GM03348 (cell line): ENCODE measurements at regions not wholly inside any gene's neighbourhood (a gene's known extent, or its start where the extent isn't known, plus 50 kb on each side); places are given as distances from the start of the nearest gene placed in this dataset.
A peak's percentile ranks its signal among the peaks of the same experiment; 100 is the strongest.
"Not testable (repeated sequence)": the region's sequence is repeated elsewhere in the genome, so short reads cannot be mapped to it uniquely, and the experiment has no call there.

Experiments used
- DNase-seq: peaks from one replicate; pipeline ENCODE4 v3.0.0; 2012; ENCODE audit warnings: low spot score

- DNase-seq: peak; percentile 64
Observed at GRCh38 chr5:42949348-42950115, 90.6 kb downstream of the ANXA2R start.

DNA sequence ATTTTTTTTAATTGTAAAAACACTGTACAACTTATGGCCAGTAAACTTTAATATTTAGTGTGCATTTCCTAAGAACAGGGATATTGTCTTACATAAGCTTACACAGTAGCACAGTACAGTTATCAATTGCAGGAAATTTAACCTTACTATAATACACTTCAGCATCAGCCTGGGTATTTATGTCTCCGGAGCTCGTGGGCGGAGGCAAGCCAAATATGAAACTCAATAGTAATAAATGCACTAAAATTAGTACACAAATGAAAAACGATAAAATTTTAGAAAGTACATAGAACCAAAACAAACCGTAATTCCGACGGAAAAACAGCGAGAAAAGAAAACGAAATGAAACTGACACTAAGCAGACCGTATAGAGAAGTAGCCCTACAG is 91.2 kb downstream of the ANXA2R start:
- DNase-seq: no peak

- peak; percentile 86 for DNase-seq
Observed at GRCh38 chr5:42944989-42945388, 95.1 kb downstream of the ANXA2R start.

DNA sequence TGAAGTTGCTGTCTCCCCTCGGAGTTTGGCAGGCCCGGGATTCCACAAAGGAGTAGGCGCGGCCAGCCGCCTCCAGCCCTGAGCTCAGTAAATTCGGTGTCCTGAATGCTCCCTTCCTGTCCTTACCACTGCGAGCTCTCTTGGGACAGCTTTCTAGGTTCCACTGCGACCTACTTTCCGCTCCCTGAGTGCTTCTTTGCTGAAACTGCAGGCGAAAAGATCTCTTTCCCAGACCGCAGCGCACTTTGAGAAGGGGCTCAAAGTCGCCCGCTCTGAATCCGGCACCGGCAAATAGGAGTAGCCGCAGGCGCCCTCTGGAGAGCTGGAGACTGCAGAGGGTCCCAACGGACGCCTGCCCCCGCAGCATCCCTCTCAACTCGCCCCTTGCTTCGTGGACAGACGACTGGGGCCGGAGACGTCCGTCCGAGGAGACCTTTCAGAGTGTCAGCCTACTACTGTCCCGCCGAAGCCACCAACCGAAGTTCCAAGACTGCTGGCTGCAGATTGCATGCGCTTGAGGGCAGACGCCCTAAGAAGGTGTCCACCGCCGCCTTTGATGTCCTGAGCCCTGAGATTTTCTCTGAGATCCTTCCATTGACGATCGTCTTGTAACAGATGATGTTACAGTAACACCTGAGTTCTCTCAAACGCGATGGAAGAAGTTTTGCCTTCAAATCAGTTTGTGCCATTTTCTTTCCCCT is 96.0 kb downstream of the ANXA2R start:
- DNase-seq: peak; percentile 23

- DNase-seq: no peak
Observed at GRCh38 chr5:42940853-42941252, 99.3 kb downstream of the ANXA2R start.

GRCh38 chr5:42932011-42932410 is 108.1 kb downstream of the ANXA2R start:
- DNase-seq: not testable (repeated sequence)

GRCh38 chr5:42931451-42931850 is 108.7 kb downstream of the ANXA2R start:
- DNase-seq: not testable (repeated sequence)

GRCh38 chr5:42930934-42931333 is 109.2 kb downstream of the ANXA2R start:
- DNase-seq: no peak

- DNase-seq: no peak
Observed at GRCh38 chr5:42929871-42930270, 110.2 kb downstream of the ANXA2R start.

DNA sequence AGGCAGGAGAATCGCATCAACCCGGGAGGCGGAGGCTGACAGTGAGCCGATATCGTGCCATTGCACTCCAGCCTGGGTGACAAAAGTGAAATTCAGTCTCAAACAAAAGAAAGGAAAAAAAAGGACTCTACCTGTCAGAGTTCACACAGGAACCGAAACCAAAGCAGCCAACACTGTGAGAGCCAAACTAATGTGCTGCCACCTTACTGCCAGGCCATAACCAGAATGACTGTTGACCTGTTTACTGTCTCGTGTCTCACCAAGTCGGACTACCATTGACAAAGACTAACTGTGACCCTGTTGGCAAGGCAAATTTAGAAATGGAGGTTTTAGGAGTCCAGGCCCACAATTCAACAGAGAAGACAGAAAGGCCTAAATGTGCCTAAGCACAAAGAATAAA is 112.4 kb downstream of the ANXA2R start:
- no peak for DNase-seq

GRCh38 chr5:42924686-42925085 is 113.0 kb upstream of the SELENOP start:
- no peak for DNase-seq

DNA sequence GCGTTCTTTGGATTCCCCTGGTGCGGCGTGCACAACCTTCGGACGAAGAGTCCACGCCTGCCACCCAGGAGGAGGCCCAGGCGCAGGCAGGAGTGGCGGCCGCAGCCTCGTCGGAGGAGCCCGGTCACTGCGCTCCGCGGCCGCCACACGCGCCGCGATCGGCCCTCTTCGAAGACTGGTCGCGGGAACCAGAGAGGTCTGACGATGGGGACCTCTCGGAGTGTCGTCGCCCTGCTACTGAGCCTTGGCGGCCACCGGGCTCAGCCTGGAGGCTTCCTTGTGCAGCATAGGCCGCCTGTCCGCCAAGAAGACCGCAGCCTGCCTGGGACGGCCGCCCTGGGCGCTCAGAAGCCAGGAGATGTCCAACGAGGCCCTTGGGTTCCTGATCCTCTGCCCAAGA is 112.5 kb upstream of the SELENOP start:
- DNase-seq: no peak

DNA sequence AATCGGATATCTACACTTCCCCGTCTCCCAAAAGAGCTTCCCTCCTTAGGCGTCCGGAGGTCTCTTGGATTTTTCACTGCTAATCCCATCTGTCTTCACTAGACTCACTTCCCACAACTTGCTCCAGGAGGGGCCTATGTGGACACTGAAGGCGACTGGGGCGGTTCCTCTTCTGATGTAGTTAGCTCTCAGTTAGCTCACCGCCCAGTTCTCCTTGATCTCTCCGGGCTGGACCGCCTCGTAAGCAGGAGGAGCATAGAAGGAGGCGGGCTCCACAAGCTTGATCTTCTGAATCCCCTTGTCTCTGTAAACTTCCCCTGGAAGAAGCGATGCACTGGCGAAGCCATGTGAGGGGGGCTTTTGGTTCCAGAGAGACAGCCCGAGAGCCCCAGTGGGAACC is 112.0 kb upstream of the SELENOP start:
- peak; percentile 20 for DNase-seq

- no peak for DNase-seq
Observed at GRCh38 chr5:42919600-42919999, 107.9 kb upstream of the SELENOP start.

- no peak for DNase-seq
Observed at GRCh38 chr5:42915306-42915866, 103.7 kb upstream of the SELENOP start.

- DNase-seq: peak; percentile 65
Observed at GRCh38 chr5:42912184-42912798, 100.6 kb upstream of the SELENOP start.

DNA sequence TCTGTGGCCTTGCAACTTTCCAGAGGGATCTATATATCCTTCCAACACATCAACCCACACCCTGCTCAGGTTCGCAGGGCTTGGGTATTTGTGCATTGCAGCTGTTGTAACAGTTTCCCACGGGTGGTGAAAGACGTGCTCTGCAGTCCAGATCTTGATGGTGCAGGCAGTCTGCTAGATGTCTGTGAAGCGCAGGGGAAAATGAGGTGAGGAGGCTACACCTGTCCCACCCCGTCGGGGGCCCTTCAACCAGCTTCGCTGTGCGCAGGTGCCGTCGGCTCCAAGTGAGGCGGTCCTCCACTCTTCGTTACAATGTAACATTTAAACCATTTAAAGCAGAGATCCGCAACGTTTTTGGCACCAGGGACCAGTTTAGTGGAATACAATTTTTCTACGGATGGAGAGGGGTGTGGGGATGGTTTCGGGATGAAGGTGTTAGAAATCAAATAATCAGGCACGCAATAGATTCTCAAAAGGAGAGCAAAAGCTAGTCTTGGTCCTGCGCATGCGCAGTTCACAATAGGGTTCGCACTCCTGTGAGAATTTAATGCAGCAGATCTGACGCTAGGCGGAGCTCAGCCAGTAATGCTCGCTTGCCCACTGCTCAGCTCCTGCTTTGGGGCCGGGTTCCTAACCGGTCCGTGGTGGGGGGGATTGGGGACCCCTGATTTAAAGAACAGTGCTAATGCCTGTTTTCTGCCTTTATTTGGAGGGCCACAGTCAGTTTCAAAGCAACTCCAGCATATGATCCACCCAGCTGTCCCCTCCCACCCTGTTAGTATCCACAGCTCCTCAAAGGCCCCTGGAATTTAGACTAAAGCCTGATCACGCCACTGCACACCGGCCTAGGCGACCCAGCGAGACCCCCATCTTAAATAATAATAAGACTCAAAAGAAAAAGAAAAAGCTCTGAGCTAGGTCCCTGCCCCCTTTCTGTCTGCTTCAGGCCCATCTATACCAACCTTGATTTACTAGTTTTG is 97.1 kb upstream of the SELENOP start:
- peak; percentile 91 for DNase-seq

- DNase-seq: no peak
Observed at GRCh38 chr5:42908086-42908485, 96.4 kb upstream of the SELENOP start.

GRCh38 chr5:42905827-42906226 is 94.1 kb upstream of the SELENOP start:
- DNase-seq: no peak

- no peak for DNase-seq
Observed at GRCh38 chr5:42900734-42901133, 89.0 kb upstream of the SELENOP start.

DNA sequence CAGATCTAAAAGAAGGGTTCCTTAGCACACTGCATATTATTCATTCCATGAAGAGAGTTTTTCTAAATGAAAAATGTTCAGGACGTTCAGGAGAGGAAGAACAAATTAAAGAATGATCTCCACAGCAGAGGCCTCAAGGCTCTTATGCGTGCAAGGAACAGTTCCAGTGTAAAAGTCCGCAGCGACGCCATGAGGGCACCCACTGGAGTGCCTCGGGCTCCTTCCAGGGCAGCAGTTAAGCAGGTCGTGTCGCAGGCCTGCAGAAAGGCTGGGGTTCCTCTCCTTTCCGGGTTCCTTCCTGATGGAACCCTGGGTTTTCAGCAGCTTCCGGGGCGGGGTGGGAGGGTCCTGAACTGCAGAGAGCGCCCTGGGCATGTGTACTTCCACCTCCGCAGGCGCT is 87.1 kb upstream of the SELENOP start:
- DNase-seq: no peak

- DNase-seq: no peak
Observed at GRCh38 chr5:42896523-42896922, 84.8 kb upstream of the SELENOP start.
